ENCODE measurements at regions not wholly inside any gene's neighbourhood (a gene's known extent, or its start where the extent isn't known, plus 50 kb on each side); places are given as distances from the start of the nearest gene placed in this dataset.

DNA sequence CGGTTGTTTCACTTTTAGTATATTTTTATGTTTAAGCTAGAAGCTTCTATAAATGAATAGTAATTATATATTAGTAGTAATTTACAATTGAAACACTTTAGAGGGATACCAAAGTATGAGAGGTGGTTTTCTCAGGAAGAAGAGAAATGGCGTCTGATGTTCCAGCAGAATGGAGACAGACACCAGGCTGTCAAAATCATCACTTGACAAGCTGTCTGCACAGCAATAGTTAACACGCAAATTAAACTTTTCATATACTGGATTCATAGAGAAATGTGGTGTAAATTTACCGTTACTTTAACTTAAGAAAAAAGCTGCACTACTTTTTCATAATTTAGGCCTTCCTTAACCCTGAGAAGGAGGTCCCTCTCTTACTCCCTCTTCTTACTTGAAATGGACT is 82.6 kb downstream of the FAM217A start:
- Mint-ChIP-seq H3K36me3 (ENCODE audit: insufficient read depth, unreplicated experiment) (no peaks in the 10 kb centered on the region), H3K27ac (ENCODE audit: low read depth, unreplicated experiment) (no peak overlapping the region), H3K4me1 (ENCODE audit: insufficient read depth, unreplicated experiment) (peaks cover 19% of the 10 kb centered on the region), H3K4me3 (ENCODE audit: unreplicated experiment) (no peak overlapping the region), H3K27me3 (ENCODE audit: insufficient read depth, unreplicated experiment) (no peaks in the 10 kb centered on the region), H3K9me3 (ENCODE audit: unreplicated experiment) (no peaks in the 10 kb centered on the region)
- TF ChIP-seq, protein P1, sequence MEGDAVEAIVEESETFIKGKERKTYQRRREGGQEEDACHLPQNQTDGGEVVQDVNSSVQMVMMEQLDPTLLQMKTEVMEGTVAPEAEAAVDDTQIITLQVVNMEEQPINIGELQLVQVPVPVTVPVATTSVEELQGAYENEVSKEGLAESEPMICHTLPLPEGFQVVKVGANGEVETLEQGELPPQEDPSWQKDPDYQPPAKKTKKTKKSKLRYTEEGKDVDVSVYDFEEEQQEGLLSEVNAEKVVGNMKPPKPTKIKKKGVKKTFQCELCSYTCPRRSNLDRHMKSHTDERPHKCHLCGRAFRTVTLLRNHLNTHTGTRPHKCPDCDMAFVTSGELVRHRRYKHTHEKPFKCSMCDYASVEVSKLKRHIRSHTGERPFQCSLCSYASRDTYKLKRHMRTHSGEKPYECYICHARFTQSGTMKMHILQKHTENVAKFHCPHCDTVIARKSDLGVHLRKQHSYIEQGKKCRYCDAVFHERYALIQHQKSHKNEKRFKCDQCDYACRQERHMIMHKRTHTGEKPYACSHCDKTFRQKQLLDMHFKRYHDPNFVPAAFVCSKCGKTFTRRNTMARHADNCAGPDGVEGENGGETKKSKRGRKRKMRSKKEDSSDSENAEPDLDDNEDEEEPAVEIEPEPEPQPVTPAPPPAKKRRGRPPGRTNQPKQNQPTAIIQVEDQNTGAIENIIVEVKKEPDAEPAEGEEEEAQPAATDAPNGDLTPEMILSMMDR (IDR thresholded peaks at IDR 0.05; ENCODE audit: unreplicated experiment): no peak
- ChIA-PET CTCF (interaction anchor here (0.8 to 1.8 kb wide), 5 partner anchors 11 to 261 kb away, joined by 3 to 10 read pairs (median 4); partner anchors contain the start of gene FAM50B), POLR2A (interaction anchor here (0.6 to 4.2 kb wide), 8 partner anchors 12 to 623 kb away, joined by 3 to 16 read pairs (median 4); a partner anchor contains a TSS)
- DNase-seq (ENCODE audit: unreplicated experiment): no peak
- intact Hi-C loops (cut with micrococcal nuclease): no loop called here
- BruUV-seq (replicated peaks): no TSS peak

GRCh38 chr6:3997177-3997770 is 81.7 kb downstream of the FAM217A start:
- intact Hi-C loops (cut with micrococcal nuclease): no loop called here
- Mint-ChIP-seq H3K27me3 (ENCODE audit: insufficient read depth, unreplicated experiment) (no peaks in the 10 kb centered on the region), H3K9me3 (ENCODE audit: unreplicated experiment) (no peaks in the 10 kb centered on the region), H3K4me1 (ENCODE audit: insufficient read depth, unreplicated experiment) (peaks cover 19% of the 10 kb centered on the region), H3K36me3 (ENCODE audit: insufficient read depth, unreplicated experiment) (no peaks in the 10 kb centered on the region), H3K4me3 (ENCODE audit: unreplicated experiment) (no peak overlapping the region), H3K27ac (ENCODE audit: low read depth, unreplicated experiment) (no peak overlapping the region)
- BruUV-seq (replicated peaks): no TSS peak
- ChIA-PET POLR2A (interaction anchor here (0.8 to 4.2 kb wide), 7 partner anchors 11 to 188 kb away, joined by 3 to 16 read pairs (median 4); a partner anchor contains a TSS), CTCF (interaction anchor here (1.0 to 1.8 kb wide), 7 partner anchors 10 to 262 kb away, joined by 3 to 10 read pairs (median 4); partner anchors contain the start of gene FAM50B)
- DNase-seq (ENCODE audit: unreplicated experiment): no peak
- TF ChIP-seq, protein P1 (IDR thresholded peaks at IDR 0.05; ENCODE audit: unreplicated experiment): no peak

- BruUV-seq (replicated peaks): no TSS peak
- H3K4me1 Mint-ChIP-seq (ENCODE audit: insufficient read depth, unreplicated experiment): peaks cover 19% of the 10 kb centered on the region
- H3K36me3 Mint-ChIP-seq (ENCODE audit: insufficient read depth, unreplicated experiment): no peaks in the 10 kb centered on the region
- no peaks in the 10 kb centered on the region for H3K9me3 Mint-ChIP-seq (ENCODE audit: unreplicated experiment)
- H3K4me3 Mint-ChIP-seq (ENCODE audit: unreplicated experiment): no peak overlapping the region
- H3K27ac Mint-ChIP-seq (ENCODE audit: low read depth, unreplicated experiment): no peak overlapping the region
- intact Hi-C loops (cut with micrococcal nuclease): no loop called here
- ChIA-PET POLR2A (no interaction called here), CTCF (interaction anchor here (0.6 to 1.0 kb wide), 3 partner anchors 9 to 18 kb away, joined by 3 to 5 read pairs (median 3); no protein-coding TSS in a partner anchor)
- no peak for DNase-seq (ENCODE audit: unreplicated experiment)
- TF ChIP-seq, protein P1 (IDR thresholded peaks at IDR 0.05; ENCODE audit: unreplicated experiment): no peak
- H3K27me3 Mint-ChIP-seq (ENCODE audit: insufficient read depth, unreplicated experiment): no peaks in the 10 kb centered on the region
Measured at GRCh38 chr6:3999800-4000661, 78.9 kb downstream of the FAM217A start.

DNA sequence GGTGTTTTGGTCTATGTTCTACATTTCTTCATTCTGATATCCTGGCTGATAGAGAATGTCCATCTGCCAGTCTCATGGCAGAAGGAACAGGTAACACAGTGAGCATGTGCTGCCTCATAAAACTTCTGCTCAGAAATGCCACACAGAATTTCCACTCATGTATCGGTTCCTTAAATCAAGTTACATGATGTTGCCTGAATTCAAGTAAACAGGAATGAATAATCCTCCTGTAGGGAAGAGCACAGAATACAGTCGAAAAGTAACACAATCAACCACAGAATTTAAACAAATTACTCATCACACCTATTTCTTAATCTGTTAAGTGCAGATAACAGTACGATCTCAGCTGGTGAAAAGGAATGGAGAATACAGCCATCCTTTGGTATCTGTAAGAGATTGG is 74.7 kb downstream of the FAM217A start:
- Mint-ChIP-seq H3K9me3 (ENCODE audit: unreplicated experiment) (no peaks in the 10 kb centered on the region), H3K4me3 (ENCODE audit: unreplicated experiment) (no peak overlapping the region), H3K4me1 (ENCODE audit: insufficient read depth, unreplicated experiment) (peaks cover 6% of the 10 kb centered on the region), H3K27ac (ENCODE audit: low read depth, unreplicated experiment) (no peak overlapping the region), H3K27me3 (ENCODE audit: insufficient read depth, unreplicated experiment) (no peaks in the 10 kb centered on the region), H3K36me3 (ENCODE audit: insufficient read depth, unreplicated experiment) (no peaks in the 10 kb centered on the region)
- POLR2A ChIA-PET: interaction anchor here (0.6 kb wide), 1 partner anchor 752 kb away, joined by 3 read pairs; no protein-coding TSS in a partner anchor
- intact Hi-C loops (cut with micrococcal nuclease): no loop called here
- BruUV-seq (replicated peaks): no TSS peak
- CTCF ChIA-PET: interaction anchor here (1.1 kb wide), 1 partner anchor 155 kb away, joined by 3 read pairs; the partner anchor contains the start of gene FAM50B
- TF ChIP-seq, protein P1 (IDR thresholded peaks at IDR 0.05; ENCODE audit: unreplicated experiment): no peak
- DNase-seq (ENCODE audit: unreplicated experiment): no peak

All from MCF 10A (cell line).